CD4-positive, alpha-beta T cell treated with Interleukin-17A for 1 hour (primary cell): ENCODE measurements at regions not wholly inside any gene's neighbourhood (a gene's known extent, or its start where the extent isn't known, plus 50 kb on each side); places are given as distances from the start of the nearest gene placed in this dataset.

Source experiments
- DNase-seq: peaks from one replicate; pipeline ENCODE4 v3.0.0-alpha.2; 2020

DNA sequence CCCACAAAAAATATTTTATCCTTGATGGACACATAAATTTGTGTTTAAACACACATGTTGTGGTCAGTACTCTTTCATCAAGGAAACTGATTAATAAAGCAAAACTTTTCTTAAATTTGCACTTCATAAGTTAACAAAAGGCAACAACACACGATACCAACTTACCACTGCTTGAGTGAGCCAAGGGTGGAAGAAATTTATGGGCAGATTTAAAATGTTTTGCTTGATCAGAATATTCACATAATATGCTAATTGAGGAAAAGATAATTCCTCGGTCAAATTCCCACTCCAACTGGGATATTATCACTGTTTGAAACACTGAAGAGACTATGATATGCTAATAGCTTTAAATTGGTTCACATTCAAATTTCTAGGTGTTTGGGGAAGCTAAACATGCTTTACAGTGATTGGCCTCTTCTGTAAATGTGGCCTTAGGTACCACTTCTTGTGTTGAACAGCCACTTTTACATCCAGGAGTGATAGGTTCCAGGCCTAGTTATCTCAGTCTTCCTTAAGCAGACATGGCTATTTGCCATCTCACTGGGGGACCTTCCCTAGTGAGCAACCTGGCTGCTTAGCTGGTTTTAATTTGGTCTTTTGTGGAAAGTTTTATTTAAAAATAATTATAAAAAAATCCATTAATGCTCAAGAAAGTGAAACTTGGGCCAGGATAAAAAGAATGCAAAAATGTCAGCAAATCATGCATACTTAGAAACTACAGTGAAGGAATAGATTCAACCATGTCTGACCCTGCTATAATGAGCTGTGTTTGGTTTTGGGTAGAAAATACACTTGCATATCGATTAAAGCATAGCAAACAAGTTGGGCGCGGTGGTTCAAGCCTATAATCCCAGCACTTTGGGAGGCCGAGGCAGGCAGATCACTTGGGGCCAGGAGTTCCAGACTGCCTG lies 221.2 kb upstream of the MAP3K7 start:
- DNase-seq = no peak

- no peak for DNase-seq
These were observed 218.8 kb upstream of the MAP3K7 start for GRCh38 chr6:90805619-90806155.

GRCh38 chr6:90803956-90804355 lies 217.1 kb upstream of the MAP3K7 start:
- DNase-seq = no peak

DNA sequence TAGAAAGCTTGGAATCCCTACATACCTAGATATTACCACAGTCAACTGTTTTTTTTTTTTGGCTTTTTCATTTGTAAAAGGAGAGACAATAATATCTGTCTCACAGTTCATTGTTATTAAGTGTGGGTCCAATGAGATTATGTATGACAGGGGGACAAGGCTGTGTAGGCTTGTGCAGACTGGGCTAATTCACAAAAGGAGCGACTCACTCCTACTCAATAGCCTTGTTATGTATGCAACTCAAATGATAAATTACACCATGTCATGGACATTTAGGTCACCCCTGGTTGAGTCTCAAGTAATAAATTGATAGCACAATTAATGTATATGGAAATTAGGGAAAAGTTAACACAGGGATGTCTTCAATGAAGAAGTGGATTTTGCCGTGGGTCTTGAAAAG lies 208.2 kb upstream of the MAP3K7 start:
- DNase-seq = no peak

- no peak for DNase-seq
These were observed 206.9 kb upstream of the MAP3K7 start for GRCh38 chr6:90793771-90794170.

GRCh38 chr6:90790696-90791095 lies 203.8 kb upstream of the MAP3K7 start:
- no peak for DNase-seq

GRCh38 chr6:90790058-90790457 lies 203.2 kb upstream of the MAP3K7 start:
- DNase-seq = no peak

GRCh38 chr6:90788781-90789180 lies 201.9 kb upstream of the MAP3K7 start:
- DNase-seq = no peak

DNA sequence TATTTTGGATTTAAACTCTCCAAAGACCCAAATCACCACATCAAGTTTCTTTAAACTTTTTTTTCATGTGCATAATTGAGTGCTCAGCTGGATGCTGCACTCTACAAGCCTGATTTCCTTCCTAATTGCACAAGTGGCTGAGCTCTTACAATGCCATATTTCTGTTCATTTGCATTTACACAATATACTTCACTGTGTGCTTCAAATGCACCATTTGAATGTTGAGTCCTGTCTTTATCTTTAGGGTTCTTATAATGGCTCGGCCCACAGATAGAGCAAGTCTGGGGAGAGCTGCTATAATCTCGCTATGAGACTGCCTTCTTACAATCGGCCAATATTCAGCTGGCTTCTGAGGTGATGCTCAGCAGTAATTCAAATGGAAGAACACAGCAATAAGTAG lies 200.6 kb upstream of the MAP3K7 start:
- DNase-seq = no peak

- no peak for DNase-seq
These were observed 193.9 kb upstream of the MAP3K7 start for GRCh38 chr6:90780778-90781177.

- no peak for DNase-seq
These were observed 193.3 kb upstream of the MAP3K7 start for GRCh38 chr6:90780141-90780540.

GRCh38 chr6:90778417-90779203 lies 191.7 kb upstream of the MAP3K7 start:
- no peak for DNase-seq

DNA sequence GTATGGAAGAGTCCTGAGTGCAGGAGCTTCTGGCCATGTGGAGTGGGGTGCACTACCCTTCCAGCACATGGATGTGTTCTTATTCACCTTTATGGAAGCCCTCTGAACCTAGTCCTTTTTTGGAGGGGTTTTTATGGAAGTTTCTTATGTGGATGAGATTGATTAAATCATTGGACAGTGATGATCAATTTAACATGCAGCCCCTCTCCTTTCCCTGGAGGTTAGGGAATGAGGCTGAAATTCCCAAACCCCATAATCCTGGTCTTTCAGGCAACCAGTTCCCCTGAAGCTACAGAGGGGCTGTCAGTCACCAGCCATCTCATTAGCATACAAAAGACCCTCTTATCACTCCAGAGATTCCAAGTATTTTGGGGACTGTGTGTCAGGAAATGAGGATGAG lies 183.9 kb upstream of the MAP3K7 start:
- DNase-seq = no peak

DNA sequence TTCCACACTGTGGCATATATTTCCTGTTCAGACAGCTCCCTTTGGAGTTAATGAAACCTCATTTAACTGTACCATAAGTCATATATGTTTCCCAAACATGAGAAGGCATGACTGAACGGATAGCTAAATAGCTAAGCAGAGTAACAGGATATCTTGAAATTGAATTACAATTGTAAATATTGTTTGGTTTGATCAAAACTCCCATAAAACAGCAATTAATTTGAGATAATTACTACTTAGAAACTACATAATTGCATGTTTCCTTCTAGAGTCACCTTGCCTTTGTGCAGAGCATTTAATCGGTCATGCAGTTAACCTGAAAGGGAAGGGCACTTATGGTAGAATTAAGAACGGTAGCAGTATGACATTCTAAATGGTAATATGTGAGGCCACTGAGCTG lies 179.0 kb upstream of the MAP3K7 start:
- no peak for DNase-seq

DNA sequence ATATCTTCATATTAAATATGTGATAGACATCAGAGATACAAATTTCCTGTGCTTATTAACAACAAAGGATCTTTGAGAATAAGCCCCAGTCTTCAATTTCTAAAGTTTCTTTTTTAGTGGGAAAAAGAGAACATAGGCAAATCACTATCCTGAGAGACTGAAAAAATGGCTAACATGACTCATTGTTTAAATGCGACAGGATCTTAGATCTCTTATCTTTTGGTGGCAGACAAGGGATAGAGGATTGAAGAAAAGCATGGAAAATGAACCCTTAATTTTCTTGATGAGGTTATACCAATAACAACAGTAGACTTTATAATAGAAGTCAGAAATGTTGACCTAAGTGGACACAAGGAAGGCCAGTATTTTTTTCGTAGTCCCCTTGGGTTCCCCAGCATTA lies 178.6 kb upstream of the MAP3K7 start:
- no peak for DNase-seq

GRCh38 chr6:90764001-90764400 lies 177.1 kb upstream of the MAP3K7 start:
- DNase-seq = no peak

GRCh38 chr6:90759664-90760063 lies 172.8 kb upstream of the MAP3K7 start:
- DNase-seq = no peak

DNA sequence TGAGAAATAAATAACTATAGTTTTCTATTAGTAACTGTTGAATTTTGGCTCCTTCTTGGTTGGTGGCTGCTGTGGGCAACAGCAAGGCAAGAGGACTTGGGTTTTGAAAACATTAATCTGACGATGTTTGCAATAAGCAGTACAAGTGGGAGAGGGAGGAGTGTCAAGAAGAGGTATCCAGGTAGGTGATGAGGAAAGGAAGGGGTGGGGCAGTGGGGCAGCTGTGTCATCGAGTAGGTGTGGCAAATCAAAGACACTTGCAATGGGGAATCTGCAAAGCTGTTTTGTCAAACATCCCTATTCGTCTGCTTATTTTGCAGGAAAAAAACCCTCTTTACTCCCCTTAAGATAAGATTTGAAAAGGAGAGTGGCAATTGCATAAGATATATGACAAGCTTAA lies 171.9 kb upstream of the MAP3K7 start:
- no peak for DNase-seq

DNA sequence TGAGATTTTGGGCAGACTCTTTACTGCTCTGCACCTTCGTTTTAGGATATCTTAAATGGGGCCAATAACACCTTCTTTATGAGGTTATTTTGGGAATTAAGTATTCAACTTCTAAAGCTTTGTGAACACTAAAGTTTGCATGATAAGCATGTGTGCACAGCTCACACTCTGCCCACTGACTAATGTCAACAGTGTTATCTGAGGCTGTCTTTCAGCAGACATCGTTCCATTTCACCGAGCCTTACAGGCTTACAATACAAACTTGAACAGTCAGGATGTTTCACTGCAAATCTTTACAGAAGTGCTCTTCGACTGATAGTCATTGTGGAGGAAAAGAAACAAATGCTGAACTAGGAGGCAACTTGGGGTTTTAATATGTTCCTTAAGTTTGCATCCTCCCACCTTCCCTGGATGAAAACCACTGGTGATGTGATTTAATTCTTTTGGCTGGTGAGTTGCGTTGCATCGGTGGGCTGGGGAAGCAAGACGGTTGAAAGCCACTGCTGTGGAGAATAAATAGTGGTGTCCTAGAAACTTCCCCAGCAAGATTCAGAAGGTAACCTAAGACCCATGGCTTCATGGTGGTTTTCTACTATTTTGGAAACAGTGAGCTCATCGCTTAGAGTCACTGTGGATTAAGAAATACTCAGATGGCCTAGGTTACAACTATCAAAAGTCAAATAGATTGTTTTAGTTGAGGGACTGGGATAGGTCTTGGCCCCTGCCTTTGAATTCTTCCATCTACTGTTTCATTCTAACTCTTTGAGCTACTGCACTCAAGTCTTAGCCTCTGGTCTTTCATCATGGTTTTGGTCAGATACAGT lies 167.2 kb upstream of the MAP3K7 start:
- DNase-seq = no peak

DNA sequence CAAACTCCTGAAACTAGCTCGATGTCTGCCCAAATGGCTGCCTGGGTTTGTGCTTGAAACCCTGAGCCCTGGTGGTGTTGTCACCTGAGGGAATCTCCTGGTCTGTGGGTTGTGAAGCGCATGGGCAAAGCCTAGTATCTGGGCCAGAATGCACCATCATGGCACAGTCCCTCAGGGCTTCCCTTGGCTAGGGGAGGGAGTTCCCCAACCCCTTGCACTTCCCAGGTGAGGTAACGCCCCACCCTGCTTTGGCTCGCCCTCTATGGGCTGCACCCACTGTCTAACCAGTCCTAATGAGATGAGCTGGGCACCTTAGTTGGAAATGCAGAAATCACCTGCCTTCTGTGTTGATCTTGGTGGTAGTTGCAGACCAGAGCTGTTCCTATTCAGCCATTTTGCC lies 152.9 kb upstream of the MAP3K7 start:
- no peak for DNase-seq

GRCh38 chr6:90739339-90739738 lies 152.5 kb upstream of the MAP3K7 start:
- DNase-seq = no peak

DNA sequence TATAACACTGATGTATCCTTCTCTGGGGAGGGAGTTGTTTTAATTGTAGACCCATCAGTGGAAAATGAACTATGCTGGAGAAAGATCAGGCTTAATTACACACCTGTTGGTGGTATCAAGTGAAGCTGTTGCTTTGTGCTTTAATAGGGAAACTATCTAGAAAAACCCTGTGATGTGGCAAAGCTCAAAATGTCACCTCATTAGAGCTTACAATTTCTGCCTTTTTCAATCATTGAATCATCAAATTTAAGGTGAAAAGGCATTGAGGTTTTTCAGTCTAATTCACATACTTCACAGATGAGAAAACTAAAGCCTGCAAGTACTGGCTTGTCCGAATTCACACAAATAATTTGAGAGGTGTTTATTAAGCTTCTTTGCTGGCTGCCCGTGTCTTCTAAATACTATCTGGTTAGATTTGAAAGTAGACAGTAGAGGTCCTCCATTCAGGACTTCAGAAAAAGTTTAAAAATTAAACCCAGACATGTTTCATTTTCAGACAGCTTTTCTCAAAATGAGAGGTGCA lies 143.3 kb upstream of the MAP3K7 start:
- no peak for DNase-seq

DNA sequence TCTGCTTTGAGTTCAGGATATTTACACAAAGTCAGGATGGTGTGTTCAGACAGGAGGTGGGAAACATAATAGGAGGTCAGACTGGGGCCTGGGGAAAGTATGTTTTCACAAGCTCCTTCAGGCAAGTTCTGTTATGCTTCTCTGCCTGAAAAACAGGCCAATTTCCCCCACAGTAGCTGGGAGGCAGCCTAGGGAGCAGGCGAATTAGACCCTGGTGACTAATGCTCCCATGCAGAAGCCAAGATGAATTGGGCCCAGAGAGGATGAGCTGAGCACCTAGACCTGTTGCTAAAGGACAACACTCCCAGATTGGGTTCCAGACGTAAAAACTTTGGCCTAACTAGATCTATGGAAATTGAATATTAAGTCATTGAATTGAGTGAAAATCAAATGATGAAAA lies 142.2 kb upstream of the MAP3K7 start:
- DNase-seq = no peak
